Stomach (tissue), 8 donors: ENCODE measurements at regions not wholly inside any gene's neighbourhood (a gene's known extent, or its start where the extent isn't known, plus 50 kb on each side); places are given as distances from the start of the nearest gene placed in this dataset.

Source experiments
- DNase-seq, 2 donors: peaks; one replicate each; pipeline versions ENCODE4 v3.0.0 to v3.0.0-alpha.2; 2013 to 2019
- H3K27ac ChIP-seq, 5 donors: fragments of 200-600 bp in 4 of 5; sonication (generic) in 4 of 5; one replicate each; pipeline ENCODE4 v1.5.1; 2013 to 2019; ENCODE audit warnings: mild to moderate bottlenecking in 1 of 5, moderate library complexity in 1 of 5
- H3K27me3 ChIP-seq, 3 donors: fragments of 200-600 bp; sonication (generic); one replicate each; pipeline ENCODE4 v1.5.1; 2017 to 2019; ENCODE audit warnings: mixed run types in 1 of 3
- H3K36me3 ChIP-seq, 4 donors: fragments of 200-600 bp; sonication (generic); 1 replicate in 3 of 4; 2 replicates in 1 of 4; pipeline ENCODE4 v1.5.1; 2016 to 2019
- H3K4me1 ChIP-seq, 4 donors: fragments of 200-600 bp; sonication (generic); one replicate each; pipeline ENCODE4 v1.5.1; 2016 to 2019
- H3K4me3 ChIP-seq, 4 donors: fragments of 200-600 bp; sonication (generic) in 3 of 4; one replicate each; pipeline ENCODE4 v1.5.1; 2016 to 2019; ENCODE audit warnings: mild to moderate bottlenecking in 1 of 4
- H3K9me3 ChIP-seq, 4 donors: fragments of 200-600 bp; sonication (generic); one replicate each; pipeline ENCODE4 v1.5.1; 2016 to 2019
- EP300 ChIP-seq: sonication (generic); formaldehyde crosslinking; IDR thresholded peaks from one replicate; pipeline ENCODE4 v1.6.1; 2017; ENCODE audit warnings: antibody characterized with exemption
- POLR2A ChIP-seq, 4 donors: fragments of 450-650 bp; IDR thresholded peaks; one replicate each; pipeline ENCODE4 v1.6.1; 2016; ENCODE audit warnings: antibody characterized with exemption in 4 of 4, control low read depth in 2 of 4, mild to moderate bottlenecking in 1 of 4, moderate library complexity in 1 of 4
- POLR2AphosphoS5 ChIP-seq, 3 donors: sonication (generic); formaldehyde crosslinking; IDR thresholded peaks; one replicate each; pipeline ENCODE4 v1.6.1; 2016; ENCODE audit warnings: antibody characterized with exemption in 3 of 3
- WGBS, 5 donors: extraction: QIAGEN DNeasy Blood & Tissue Kit in 3 of 5; methylation state at CpG; one replicate each; pipeline versions ENCODE4 v1.1.5 to v1.1.7; 2013 to 2018; 5-methylcytosine and 5-hydroxymethylcytosine counted together
- intact Hi-C: fragments of 100-400 bp; cut with DNase I; formaldehyde crosslinking; loops from one replicate; pipeline ENCODE4 v1.15.1; 2023; ENCODE audit warnings: low total_unique reads
- TF ChIP-seq, protein P1 (sequence below), 7 experiments: fragments of 450-650 bp in 4 of 7; fragments of 200-600 bp in 3 of 7; sonication (generic) in 3 of 7; IDR thresholded peaks; one replicate each; pipeline ENCODE4 v1.5.1; 2016 to 2019; ENCODE audit warnings: antibody characterized with exemption in 7 of 7, control low read depth in 2 of 7, mild to moderate bottlenecking in 1 of 7
- donor health status: healthy with polysubstance abuse.
- donor health status: Bipolar disorder and iron deficiency.
- donor health status: healthy.

- TF ChIP-seq POLR2AphosphoS5 (IDR thresholded peaks at IDR 0.05) (no peak), EP300 (no peak), POLR2A (IDR thresholded peaks at IDR 0.05) (no peak)
- TF ChIP-seq, protein P1, sequence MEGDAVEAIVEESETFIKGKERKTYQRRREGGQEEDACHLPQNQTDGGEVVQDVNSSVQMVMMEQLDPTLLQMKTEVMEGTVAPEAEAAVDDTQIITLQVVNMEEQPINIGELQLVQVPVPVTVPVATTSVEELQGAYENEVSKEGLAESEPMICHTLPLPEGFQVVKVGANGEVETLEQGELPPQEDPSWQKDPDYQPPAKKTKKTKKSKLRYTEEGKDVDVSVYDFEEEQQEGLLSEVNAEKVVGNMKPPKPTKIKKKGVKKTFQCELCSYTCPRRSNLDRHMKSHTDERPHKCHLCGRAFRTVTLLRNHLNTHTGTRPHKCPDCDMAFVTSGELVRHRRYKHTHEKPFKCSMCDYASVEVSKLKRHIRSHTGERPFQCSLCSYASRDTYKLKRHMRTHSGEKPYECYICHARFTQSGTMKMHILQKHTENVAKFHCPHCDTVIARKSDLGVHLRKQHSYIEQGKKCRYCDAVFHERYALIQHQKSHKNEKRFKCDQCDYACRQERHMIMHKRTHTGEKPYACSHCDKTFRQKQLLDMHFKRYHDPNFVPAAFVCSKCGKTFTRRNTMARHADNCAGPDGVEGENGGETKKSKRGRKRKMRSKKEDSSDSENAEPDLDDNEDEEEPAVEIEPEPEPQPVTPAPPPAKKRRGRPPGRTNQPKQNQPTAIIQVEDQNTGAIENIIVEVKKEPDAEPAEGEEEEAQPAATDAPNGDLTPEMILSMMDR (IDR thresholded peaks at IDR 0.05) = no peak
- WGBS, 5 donors = 85 to 94% (median 89%) methylated on average over 4 of the region's 4 CpGs
- Histone ChIP-seq H3K36me3 (no peaks in the 10 kb centered on the region), H3K27ac (no peak overlapping the region), H3K9me3 (no peaks in the 10 kb centered on the region), H3K27me3 (peaks cover 0 to 4% (median 0%) of the 10 kb centered on the region in 3 donors), H3K4me1 (no peaks in the 10 kb centered on the region), H3K4me3 (no peak overlapping the region)
- DNase-seq = no peak
- intact Hi-C loops = no loop called here
These were observed 83.2 kb upstream of the SMAD3 start for GRCh38 chr15:66982250-66982649.

DNA sequence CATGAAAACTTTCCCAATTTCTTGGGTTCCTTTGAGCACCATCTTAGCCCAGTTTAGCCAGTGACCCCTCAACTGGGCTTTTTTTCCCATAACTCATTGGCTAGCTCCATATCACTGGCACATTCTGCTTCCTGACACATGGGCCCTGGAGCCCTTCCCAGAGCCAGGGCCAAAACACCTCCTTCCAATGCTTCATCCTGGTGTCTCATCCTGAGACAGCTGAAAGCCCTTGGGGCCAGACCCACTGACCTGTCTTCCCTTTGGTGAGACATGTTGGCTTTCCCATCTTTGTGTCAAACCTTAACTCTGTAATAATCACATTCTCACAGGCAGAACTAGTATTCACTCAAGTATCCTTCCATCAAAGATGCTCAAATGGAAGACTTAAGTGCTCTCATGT lies 82.6 kb upstream of the SMAD3 start:
- intact Hi-C loops = no loop called here
- no peak overlapping the region for H3K4me3 ChIP-seq

GRCh38 chr15:66985653-66986052 lies 79.7 kb upstream of the SMAD3 start:
- WGBS, 5 donors = 87 to 93% (median 90%) methylated on average over 8 of the region's 8 CpGs
- no peak for DNase-seq
- Histone ChIP-seq H3K4me3 (no peak overlapping the region), H3K4me1 (no peaks in the 10 kb centered on the region), H3K27ac (no peak overlapping the region), H3K36me3 (no peaks in the 10 kb centered on the region), H3K27me3 (peaks cover 0 to 4% (median 0%) of the 10 kb centered on the region in 3 donors), H3K9me3 (no peaks in the 10 kb centered on the region)
- TF ChIP-seq POLR2A (IDR thresholded peaks at IDR 0.05) (no peak), POLR2AphosphoS5 (IDR thresholded peaks at IDR 0.05) (no peak), EP300 (no peak)
- TF ChIP-seq, protein P1 (IDR thresholded peaks at IDR 0.05) = no peak
- intact Hi-C loops = no loop called here

More for the DNA sequence above, 82.6 kb upstream of the SMAD3 start:
- Histone ChIP-seq H3K9me3 (no peaks in the 10 kb centered on the region), H3K36me3 (no peaks in the 10 kb centered on the region), H3K27ac (no peak overlapping the region), H3K27me3 (peaks cover 0 to 4% (median 0%) of the 10 kb centered on the region in 3 donors), H3K4me1 (no peaks in the 10 kb centered on the region)
- TF ChIP-seq POLR2A (IDR thresholded peaks at IDR 0.05) (no peak), EP300 (no peak), POLR2AphosphoS5 (IDR thresholded peaks at IDR 0.05) (no peak)
- TF ChIP-seq, protein P1 (IDR thresholded peaks at IDR 0.05) = no peak
- no peak for DNase-seq

- Histone ChIP-seq H3K4me3 (no peak overlapping the region), H3K36me3 (no peaks in the 10 kb centered on the region), H3K9me3 (no peaks in the 10 kb centered on the region), H3K27me3 (peaks cover 0 to 4% (median 0%) of the 10 kb centered on the region in 3 donors), H3K4me1 (no peaks in the 10 kb centered on the region), H3K27ac (no peak overlapping the region)
- no peak for DNase-seq
- 79 to 96% (median 91%) methylated on average over 7 of the region's 7 CpGs for WGBS, 5 donors
- intact Hi-C loops = no loop called here
- TF ChIP-seq POLR2A (IDR thresholded peaks at IDR 0.05) (no peak), EP300 (no peak), POLR2AphosphoS5 (IDR thresholded peaks at IDR 0.05) (no peak)
- TF ChIP-seq, protein P1 (IDR thresholded peaks at IDR 0.05) = no peak
These were observed 78.5 kb upstream of the SMAD3 start for GRCh38 chr15:66986951-66987350.
